SK-N-SH (cell line): ENCODE measurements at regions not wholly inside any gene's neighbourhood (a gene's known extent, or its start where the extent isn't known, plus 50 kb on each side); places are given as distances from the start of the nearest gene placed in this dataset.

Experiments
- CTCF ChIP-seq: fragments of 200-600 bp; sonication (generic); IDR thresholded peaks from 2 replicates; pipeline ENCODE4 v1.6.1; 2017; ENCODE audit warnings: antibody characterized with exemption, mild to moderate bottlenecking, moderate library complexity
- EP300 ChIP-seq, 2 experiments: IDR thresholded peaks; 2 replicates each; pipeline versions ENCODE4 v1.4.0 to v1.6.1; 2012; ENCODE audit warnings: borderline replicate concordance in 1 of 2, low read depth in 1 of 2, low read length in 1 of 2
- EZH2phosphoT487 ChIP-seq: fragments of 200-600 bp; sonication (generic); IDR thresholded peaks from 2 replicates; pipeline ENCODE4 v1.6.1; 2017; ENCODE audit warnings: low read depth, mixed run types, mild to moderate bottlenecking, antibody characterized with exemption, moderate library complexity, borderline replicate concordance
- FOXM1 ChIP-seq: IDR thresholded peaks from 2 replicates; pipeline ENCODE4 v1.4.0; 2012; ENCODE audit warnings: low read depth, mild to moderate bottlenecking
- MXI1 ChIP-seq: IDR thresholded peaks from 2 replicates; pipeline ENCODE4 v1.6.1; 2012; ENCODE audit warnings: mild to moderate bottlenecking, low read depth, low read length, improper control_type of control experiment
- POLR2AphosphoS5 ChIP-seq: IDR thresholded peaks from 2 replicates; pipeline ENCODE4 v1.6.1; 2012; ENCODE audit warnings: low read depth, low read length
- RFX5 ChIP-seq: IDR thresholded peaks from 2 replicates; pipeline ENCODE4 v1.6.1; 2012; ENCODE audit warnings: mild to moderate bottlenecking, improper control_type of control experiment, low read length
- SIN3A ChIP-seq: IDR thresholded peaks from 2 replicates; pipeline ENCODE4 v1.6.1; 2012; ENCODE audit warnings: low read depth, mild to moderate bottlenecking, low read length, moderate library complexity, borderline replicate concordance
- TEAD4 ChIP-seq: IDR thresholded peaks from 2 replicates; pipeline ENCODE4 v1.4.0; 2012; ENCODE audit warnings: mild to moderate bottlenecking, borderline replicate concordance; ENCODE audit not compliant: insufficient read depth
- TF ChIP-seq, protein P1 (sequence below): IDR thresholded peaks from 2 replicates; pipeline ENCODE4; 2012

DNA sequence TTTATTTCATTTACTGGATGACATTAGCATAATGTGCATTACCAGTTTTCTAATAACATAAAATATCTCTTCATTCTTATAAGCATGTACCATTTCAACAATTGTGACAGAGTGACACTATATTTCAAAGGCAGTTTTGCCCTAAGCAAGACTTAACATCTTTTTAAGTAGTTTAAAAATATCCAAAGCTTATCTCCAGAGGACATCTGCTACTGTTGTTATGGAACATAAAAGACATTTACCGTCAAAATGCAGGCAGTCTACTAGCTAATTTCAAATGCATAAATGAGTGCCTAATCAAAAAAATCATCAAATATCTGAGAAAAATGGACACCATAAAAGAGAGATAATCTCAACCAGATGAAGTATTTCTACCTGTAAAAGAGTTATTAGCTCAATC is 782.4 kb upstream of the BRINP3 start:
- TF ChIP-seq CTCF (no peak), RFX5 (no peak), EP300 (IDR thresholded peaks at IDR 0.05; ENCODE audit: borderline replicate concordance in 1 of 2, low read depth in 1 of 2, low read length in 1 of 2) (no peak), TEAD4 (no peak), EZH2phosphoT487 (no peak), POLR2AphosphoS5 (no peak), MXI1 (no peak), FOXM1 (no peak), SIN3A (no peak)
- TF ChIP-seq, protein P1, sequence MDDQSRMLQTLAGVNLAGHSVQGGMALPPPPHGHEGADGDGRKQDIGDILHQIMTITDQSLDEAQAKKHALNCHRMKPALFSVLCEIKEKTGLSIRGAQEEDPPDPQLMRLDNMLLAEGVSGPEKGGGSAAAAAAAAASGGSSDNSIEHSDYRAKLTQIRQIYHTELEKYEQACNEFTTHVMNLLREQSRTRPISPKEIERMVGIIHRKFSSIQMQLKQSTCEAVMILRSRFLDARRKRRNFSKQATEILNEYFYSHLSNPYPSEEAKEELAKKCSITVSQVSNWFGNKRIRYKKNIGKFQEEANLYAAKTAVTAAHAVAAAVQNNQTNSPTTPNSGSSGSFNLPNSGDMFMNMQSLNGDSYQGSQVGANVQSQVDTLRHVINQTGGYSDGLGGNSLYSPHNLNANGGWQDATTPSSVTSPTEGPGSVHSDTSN, result no peak
